NCI-H1436 treated with DMSO at 0.1 percent for 48 hours (cell line): ENCODE measurements at regions not wholly inside any gene's neighbourhood (a gene's known extent, or its start where the extent isn't known, plus 50 kb on each side); places are given as distances from the start of the nearest gene placed in this dataset.

ENCODE experiments used
- DNase-seq: peaks from one replicate; lab custom pipeline; 2025; lab: John Stamatoyannopoulos, UW

DNA sequence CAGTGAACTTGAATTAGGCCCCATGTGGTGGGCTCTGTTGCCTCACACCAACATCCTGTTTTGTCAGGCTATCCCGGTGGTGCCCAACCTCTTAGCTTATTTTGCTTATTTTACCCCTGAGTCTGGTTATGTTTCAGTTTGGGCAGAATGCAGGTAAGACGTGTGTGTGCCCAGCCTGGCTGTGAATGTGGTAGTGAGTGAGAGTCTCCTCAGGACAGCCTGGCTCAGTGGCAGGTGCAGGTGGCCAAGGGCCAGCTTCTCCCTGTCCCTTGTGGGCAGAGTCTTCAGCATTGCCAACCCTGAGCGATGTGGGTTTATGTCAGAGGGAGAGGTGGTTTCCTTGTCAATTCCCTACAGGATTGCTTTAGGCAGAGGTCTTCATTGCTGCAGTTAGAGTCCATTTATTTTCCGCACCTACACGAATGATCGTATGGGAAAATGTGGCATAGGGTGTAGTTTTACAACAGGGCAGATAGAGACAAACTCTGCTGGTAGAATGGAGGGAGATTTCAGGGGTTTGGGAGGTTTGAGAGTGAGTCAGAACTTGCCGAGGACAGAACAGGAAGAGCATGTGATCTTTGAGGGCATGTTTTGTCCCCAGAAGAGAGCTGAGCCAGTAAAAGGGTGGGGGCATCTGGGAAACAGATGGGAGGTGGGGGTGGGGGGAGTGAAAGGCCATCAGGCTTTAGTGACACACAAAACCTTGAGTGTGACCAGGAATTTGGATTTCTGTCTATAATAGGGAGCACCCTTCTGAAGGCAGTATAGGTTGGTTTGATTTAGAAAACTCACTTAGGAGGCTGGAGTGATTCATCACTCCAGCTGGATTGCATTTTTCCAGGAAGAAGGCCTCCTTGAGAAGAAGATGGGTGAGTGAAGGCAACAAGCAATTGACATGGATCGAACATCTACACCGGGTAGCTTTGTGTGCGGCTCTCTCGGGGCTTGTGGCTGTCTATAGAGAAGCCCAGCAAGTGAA, 156.2 kb upstream of the CELF4 start:
- no peak for DNase-seq

DNA sequence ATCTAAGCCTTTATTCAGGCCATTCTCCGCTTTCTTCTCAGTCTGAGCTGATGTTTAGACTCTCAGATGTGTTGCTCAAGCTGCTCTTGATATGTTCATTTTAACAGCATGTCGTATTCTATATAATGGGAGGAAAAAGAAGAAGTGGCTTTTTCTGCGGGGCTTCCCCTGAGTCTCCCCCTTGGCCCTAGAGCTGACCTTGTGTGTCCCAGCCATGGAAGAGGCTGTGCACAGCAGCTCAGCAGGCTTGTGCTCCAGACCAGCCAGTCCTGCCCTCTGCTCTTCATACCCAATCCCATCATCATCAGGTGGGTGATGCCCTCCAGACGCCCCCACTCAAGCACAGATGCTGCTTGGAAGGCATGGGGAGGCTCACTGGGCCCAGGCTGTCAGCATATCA, 155.1 kb upstream of the CELF4 start:
- DNase-seq, result no peak

GRCh38 chr18:37717656-37718055, 152.1 kb upstream of the CELF4 start:
- no peak for DNase-seq

DNA sequence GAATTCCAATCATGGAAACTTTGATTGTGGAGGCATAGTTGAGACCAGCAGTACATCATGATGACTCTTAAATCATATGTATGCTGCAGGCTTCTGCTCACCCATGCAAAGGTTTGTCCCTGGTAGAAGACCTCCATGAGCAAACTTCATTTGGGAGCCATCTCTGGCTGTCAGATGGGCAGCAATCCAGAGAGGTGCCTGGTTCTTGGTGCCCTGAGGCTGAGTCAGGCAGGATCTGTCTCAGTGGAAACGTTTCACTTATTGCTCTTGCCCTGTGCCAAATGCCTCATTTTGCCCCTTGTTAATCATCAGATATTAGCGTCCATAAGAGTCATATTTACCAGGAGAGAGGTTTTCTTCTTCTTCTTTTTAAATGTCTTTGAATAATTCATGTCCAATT, 151.5 kb upstream of the CELF4 start:
- DNase-seq, result no peak

DNA sequence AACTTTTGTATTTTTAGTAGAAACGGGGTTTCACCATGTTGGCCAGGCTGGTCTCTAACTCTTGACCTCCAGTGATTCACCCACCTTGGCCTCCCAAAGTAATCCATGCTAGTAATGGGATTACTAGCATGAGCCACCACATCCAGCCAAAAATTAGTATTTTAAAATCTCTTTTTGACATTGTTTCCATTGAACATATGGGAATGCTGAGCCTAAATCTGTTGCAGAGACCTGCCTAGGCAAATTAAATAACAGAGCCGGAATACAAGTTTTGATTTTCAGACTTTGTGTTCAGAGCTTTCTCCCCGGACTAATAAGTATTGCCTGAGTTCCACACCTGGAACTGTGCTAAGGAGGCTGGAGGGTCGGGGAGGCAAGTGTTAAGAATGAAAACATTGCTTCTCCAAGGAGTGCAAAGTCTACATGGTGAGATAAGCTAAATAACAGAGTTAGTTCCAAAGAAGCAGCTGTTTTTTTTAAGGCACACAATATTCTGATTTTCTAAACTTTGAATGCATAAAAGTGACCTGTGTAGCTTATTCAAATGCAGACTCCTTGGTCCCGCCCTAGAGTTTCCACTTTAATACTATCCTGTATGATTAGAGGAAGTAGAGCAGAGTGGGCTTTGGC, 150.6 kb upstream of the CELF4 start:
- no peak for DNase-seq

GRCh38 chr18:37714691-37715090, 149.1 kb upstream of the CELF4 start:
- no peak for DNase-seq

DNA sequence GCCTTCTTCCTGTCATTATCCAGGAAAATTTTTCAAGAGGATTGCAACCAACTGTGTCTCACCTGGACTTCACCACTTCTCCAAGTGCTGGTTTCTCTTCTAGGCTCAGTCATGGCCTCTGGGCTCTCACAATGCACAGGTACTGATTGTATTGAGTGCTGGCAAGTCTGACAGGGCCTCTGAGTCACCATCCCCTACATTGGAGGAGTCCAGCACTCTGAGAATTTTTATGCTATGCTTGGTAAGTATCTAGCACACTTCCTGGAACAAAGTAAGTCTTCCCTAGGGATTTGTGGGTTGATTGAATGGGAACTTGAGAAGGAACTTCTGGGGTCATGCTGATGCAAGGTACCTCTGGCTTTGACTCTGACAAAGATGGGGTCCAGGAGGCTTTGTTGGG, 147.2 kb upstream of the CELF4 start:
- DNase-seq, result no peak

DNA sequence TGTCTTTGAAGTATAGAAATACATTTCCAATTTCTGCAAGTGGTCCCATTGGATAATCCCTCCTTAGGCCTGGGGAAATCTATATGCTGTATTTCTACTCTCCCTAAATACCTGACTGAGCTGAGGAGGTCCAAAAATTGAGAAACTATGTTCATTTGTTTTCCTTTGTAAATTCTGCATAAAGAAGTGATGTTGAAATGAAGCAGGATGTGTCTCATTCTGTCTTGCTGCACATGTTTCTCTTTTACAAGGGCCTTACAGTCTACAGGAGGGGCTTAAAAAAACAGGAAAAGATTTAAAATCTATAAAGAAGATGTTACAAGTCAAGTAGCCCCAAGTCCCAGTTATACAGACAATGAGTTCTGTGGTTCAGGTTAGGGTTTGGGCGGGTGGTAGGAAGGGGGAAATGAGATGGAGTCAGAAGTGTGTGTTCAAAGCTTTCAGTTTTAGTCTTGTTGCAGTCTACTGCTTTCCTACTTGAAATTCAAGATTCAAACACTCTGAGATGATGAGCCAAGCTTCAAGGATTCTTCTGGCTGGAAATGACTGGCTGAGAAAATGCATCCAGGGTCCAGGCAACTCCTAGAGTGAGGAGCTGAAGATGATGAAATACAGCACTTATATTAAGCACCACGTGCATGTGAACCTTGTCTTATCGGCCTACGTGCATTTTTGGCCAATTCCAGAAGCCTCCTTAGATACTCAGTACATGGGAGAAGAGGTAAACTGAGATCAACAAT, 146.3 kb upstream of the CELF4 start:
- no peak for DNase-seq

GRCh38 chr18:37710726-37711125, 145.1 kb upstream of the CELF4 start:
- no peak for DNase-seq

DNA sequence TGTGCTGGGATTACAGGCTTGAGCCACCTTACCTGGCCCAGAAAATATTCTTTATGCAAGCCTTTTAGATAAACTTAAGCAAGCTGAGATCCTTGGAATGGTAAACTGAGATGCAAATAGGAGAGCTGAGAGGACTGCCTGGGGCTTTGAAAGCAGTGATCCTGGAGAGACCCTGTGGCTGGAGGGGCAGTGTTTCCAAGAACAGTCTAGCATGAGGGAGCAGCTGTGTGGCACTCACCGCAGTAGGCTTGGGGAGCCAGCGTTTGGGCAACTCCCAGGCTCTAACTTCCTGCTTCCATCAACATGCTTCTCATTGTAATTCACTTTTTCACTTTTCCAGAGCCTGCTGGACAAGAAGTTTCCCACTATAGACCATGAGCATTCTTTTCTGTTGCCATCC, 144.1 kb upstream of the CELF4 start:
- DNase-seq, result no peak

GRCh38 chr18:37705016-37705415, 139.4 kb upstream of the CELF4 start:
- no peak for DNase-seq

DNA sequence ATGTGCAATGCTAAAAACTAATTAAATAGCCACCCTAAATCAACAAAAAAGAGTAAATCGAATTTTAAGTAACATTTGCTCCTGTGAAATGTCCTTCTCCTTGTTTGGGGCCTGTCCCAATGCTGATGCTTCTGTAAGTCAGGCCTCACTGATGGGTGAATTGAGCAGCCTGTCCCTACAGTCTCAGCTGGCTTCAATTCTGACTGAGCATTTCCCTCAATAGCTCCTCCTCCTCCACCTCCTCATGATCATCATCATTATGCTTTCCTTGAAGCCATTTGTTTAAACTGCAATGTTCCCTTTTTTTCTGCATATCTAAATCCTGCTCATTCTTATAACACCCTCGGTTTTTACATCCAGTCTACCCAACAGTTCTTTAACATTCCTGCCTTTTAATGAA, 137.2 kb upstream of the CELF4 start:
- no peak for DNase-seq

- DNase-seq, result no peak
Measured at GRCh38 chr18:37701967-37702366, 136.4 kb upstream of the CELF4 start.

GRCh38 chr18:37698508-37699040, 133.0 kb upstream of the CELF4 start:
- no peak for DNase-seq

DNA sequence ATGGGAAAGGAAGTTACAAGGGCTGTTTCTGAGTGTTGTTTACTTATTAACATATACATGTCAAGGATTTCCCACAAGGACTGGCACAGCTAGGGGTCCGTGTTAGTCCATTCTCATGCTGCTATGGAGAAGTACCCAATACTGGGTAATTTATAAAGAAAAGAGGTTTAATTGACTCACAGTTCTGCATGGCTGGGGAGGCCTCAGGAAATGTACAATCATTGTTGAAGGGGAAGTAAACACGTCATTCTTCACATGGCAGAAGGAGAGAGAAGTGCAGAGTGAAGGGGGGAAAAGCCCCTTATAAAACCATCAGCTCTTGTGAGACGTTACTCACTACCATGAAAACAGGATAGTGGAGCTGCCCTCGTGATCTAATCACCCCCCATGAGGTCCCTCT, 128.9 kb upstream of the CELF4 start:
- DNase-seq, result no peak

GRCh38 chr18:37691162-37691561, 125.6 kb upstream of the CELF4 start:
- DNase-seq, result no peak

DNA sequence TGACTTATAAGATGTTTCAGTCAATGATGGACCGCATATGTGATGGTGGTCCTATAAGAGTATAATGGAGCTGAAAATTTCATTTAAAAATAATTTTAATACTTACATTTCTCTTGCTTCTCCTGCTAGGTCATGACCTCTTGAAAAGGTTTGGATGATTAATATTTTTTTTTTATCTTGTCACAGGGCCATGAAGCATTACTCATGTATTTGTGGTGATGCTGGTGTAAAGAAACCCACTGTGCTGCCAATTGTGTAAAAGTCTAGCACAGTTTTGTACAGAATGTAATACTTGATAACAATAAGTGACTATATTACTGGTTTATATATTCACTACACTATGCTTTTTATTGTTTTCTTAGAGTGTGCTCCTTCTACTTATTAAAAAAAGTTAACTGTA, 124.2 kb upstream of the CELF4 start:
- no peak for DNase-seq

DNA sequence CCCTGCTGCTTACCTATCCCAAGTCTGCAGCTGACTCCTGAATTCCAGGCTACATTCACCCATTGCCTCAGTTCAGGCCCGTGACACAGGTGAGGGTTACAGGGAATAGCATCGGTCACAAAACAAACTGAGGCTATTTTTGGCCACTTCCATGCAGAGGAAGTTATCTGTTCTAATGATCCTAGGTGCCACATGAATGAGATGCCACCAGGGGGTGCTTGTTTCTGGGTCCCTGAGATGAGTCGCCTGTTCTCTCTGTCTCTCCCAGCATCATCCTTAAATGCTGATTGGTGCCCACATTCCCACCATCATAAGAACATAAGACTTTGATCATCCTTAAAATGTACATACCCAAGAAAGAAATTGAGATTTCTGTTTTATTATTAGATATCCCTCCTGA, 119.0 kb upstream of the CELF4 start:
- DNase-seq, result no peak

- DNase-seq, result no peak
Measured at GRCh38 chr18:37684183-37684582, 118.6 kb upstream of the CELF4 start.

GRCh38 chr18:37680911-37681310, 115.3 kb upstream of the CELF4 start:
- no peak for DNase-seq

DNA sequence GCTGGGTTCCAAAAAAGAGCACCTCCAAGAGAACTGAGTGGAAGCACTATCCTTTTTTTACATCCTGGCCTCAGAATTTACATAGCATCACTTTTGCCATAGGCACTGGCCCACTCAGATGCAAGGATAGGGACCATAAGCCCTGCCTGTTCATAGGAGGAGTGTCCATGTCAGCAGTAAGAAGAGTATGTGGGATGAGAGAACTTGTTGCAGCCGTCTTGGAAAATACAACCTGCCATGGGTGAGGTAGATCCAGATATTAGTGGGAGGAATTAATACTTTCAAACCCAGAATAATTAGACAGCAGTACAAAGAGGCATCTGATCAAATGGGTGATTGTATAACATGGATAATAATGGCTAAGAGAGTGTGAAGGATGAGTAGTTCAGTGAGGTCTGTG, 110.7 kb upstream of the CELF4 start:
- no peak for DNase-seq

GRCh38 chr18:37675699-37676098, 110.1 kb upstream of the CELF4 start:
- DNase-seq, result no peak

- DNase-seq, result no peak
Measured at GRCh38 chr18:37674570-37674969, 109.0 kb upstream of the CELF4 start.
